SK-N-SH (cell line): ENCODE measurements at regions not wholly inside any gene's neighbourhood (a gene's known extent, or its start where the extent isn't known, plus 50 kb on each side); places are given as distances from the start of the nearest gene placed in this dataset.

Experiments used
- CTCF ChIA-PET: fragments of 300-600, 350-600 bp; formaldehyde crosslinking; extraction: SDS; loops from one replicate; lab custom pipeline; 2021; lab: Yijun Ruan, JAX
- POLR2A ChIA-PET: fragments of 350-600 bp; sonication (Branson Sonifier 250); formaldehyde crosslinking; extraction: SDS; loops from one replicate; lab custom pipeline; 2020; ENCODE audit warnings: antibody characterized with exemption, inconsistent platforms; lab: Yijun Ruan, JAX
- DNase-seq: peaks from one replicate; pipeline ENCODE4 v3.0.0; 2012
- H2AFZ ChIP-seq: fragments of 200-600 bp; sonication (generic); 2 replicates; pipeline ENCODE4 v1.8.1; 2016; ENCODE audit warnings: antibody characterized with exemption, mild to moderate bottlenecking, low read depth
- H3F3A ChIP-seq: fragments of 200-600 bp; sonication (generic); replicated peaks from 2 replicates; pipeline ENCODE3; 2016; ENCODE audit warnings: antibody characterized with exemption, mild to moderate bottlenecking; ENCODE audit not compliant: insufficient read depth
- H3K27ac ChIP-seq, 2 experiments: fragments of 200-500 bp in 1 of 2; fragments of 200-600 bp in 1 of 2; sonication (Bioruptor generic) in 1 of 2; sonication (generic), shearing (Covaris generic) in 1 of 2; 2 replicates each; pipeline versions ENCODE4 v1.5.1 to v1.6.1; 2014 to 2016; ENCODE audit warnings: low read depth in 2 of 2, inconsistent platforms in 1 of 2, low read length in 1 of 2, mild to moderate bottlenecking in 1 of 2, mixed read lengths in 1 of 2
- H3K27me3 ChIP-seq: fragments of 200-600 bp; sonication (generic), shearing (Covaris generic); 2 replicates; pipeline ENCODE4 v1.6.1; 2016; ENCODE audit warnings: mixed run types; ENCODE audit not compliant: insufficient read depth
- H3K36me3 ChIP-seq, 2 experiments: fragments of 200-500 bp in 1 of 2; fragments of 200-600 bp in 1 of 2; sonication (Bioruptor generic) in 1 of 2; sonication (generic) in 1 of 2; replicated peaks in 1 of 2; 2 replicates each; pipeline versions ENCODE3 to v1.5.1; 2014 to 2016; ENCODE audit warnings: low read length in 1 of 2, mild to moderate bottlenecking in 1 of 2; ENCODE audit not compliant: insufficient read depth in 2 of 2, control insufficient read depth in 1 of 2
- H3K4me1 ChIP-seq, 2 experiments: fragments of 200-500 bp in 1 of 2; fragments of 200-600 bp in 1 of 2; sonication (Bioruptor generic) in 1 of 2; sonication (generic), shearing (Covaris generic) in 1 of 2; 2 replicates each; pipeline versions ENCODE4 v1.5.1 to v1.6.1; 2014 to 2016; ENCODE audit warnings: low read depth in 1 of 2, low read length in 1 of 2, mixed run types in 1 of 2; ENCODE audit not compliant: insufficient read depth in 2 of 2, control insufficient read depth in 1 of 2
- H3K4me2 ChIP-seq: fragments of 200-600 bp; sonication (generic), shearing (Covaris generic); 2 replicates; pipeline ENCODE4 v1.6.1; 2017; ENCODE audit warnings: mixed run types
- H3K4me3 ChIP-seq, 2 experiments: fragments of 200-500 bp in 1 of 2; fragments of 200-600 bp in 1 of 2; sonication (Bioruptor generic) in 1 of 2; sonication (generic), shearing (Covaris generic) in 1 of 2; 2 replicates each; pipeline versions ENCODE4 v1.5.1 to v1.8.1; 2014 to 2016; ENCODE audit warnings: low read depth in 2 of 2, inconsistent platforms in 1 of 2, low read length in 1 of 2, mild to moderate bottlenecking in 1 of 2, mixed read lengths in 1 of 2, moderate library complexity in 1 of 2
- H3K79me2 ChIP-seq: fragments of 200-600 bp; sonication (generic); 2 replicates; pipeline ENCODE4 v1.8.1; 2017; ENCODE audit warnings: mild to moderate bottlenecking; ENCODE audit not compliant: insufficient read depth
- H3K9ac ChIP-seq: fragments of 200-600 bp; sonication (generic); 2 replicates; pipeline ENCODE4 v1.6.1; 2017; ENCODE audit warnings: mixed run types
- H3K9me2 ChIP-seq: fragments of 200-600 bp; sonication (generic); 2 replicates; pipeline ENCODE4 v1.6.1; 2017; ENCODE audit warnings: mixed run types
- H3K9me3 ChIP-seq: fragments of 200-600 bp; sonication (generic); 2 replicates; pipeline ENCODE4 v1.6.1; 2017; ENCODE audit warnings: mixed run types, mild to moderate bottlenecking, moderate library complexity
- H4K20me1 ChIP-seq: fragments of 200-600 bp; sonication (generic); 2 replicates; pipeline ENCODE4 v1.6.1; 2017; ENCODE audit warnings: mild to moderate bottlenecking, mixed run types; ENCODE audit not compliant: insufficient read depth
- CHD2 ChIP-seq: fragments of 150-350 bp; IDR thresholded peaks from 2 replicates; pipeline ENCODE4 v1.6.1; 2018; ENCODE audit warnings: low read length; ENCODE audit not compliant: partially characterized antibody
- ELF1 ChIP-seq: IDR thresholded peaks from 2 replicates; pipeline ENCODE4 v1.4.0; 2012
- FOXJ3 ChIP-seq: sonication (generic); formaldehyde crosslinking; IDR thresholded peaks from 2 replicates; pipeline ENCODE4 v1.5.1; 2020; ENCODE audit warnings: mild to moderate bottlenecking, missing genetic modification reagents
- FOXM1 ChIP-seq: IDR thresholded peaks from 2 replicates; pipeline ENCODE4 v1.4.0; 2012; ENCODE audit warnings: low read depth, mild to moderate bottlenecking
- GABPA ChIP-seq: IDR thresholded peaks from 2 replicates; pipeline ENCODE4 v1.4.0; 2012; ENCODE audit warnings: low read depth, mild to moderate bottlenecking
- GATA2 ChIP-seq: sonication (generic); formaldehyde crosslinking; IDR thresholded peaks from 2 replicates; pipeline ENCODE4 v1.5.0; 2020; ENCODE audit warnings: mild to moderate bottlenecking, missing genetic modification reagents
- MEF2A ChIP-seq: IDR thresholded peaks from 2 replicates; pipeline ENCODE4 v1.4.0; 2012; ENCODE audit warnings: low read depth, borderline replicate concordance
- NRF1 ChIP-seq: IDR thresholded peaks from 2 replicates; pipeline ENCODE4 v1.6.1; 2012; ENCODE audit warnings: low read depth, mild to moderate bottlenecking, low read length
- POLR2AphosphoS5 ChIP-seq: IDR thresholded peaks from 2 replicates; pipeline ENCODE4 v1.6.1; 2012; ENCODE audit warnings: low read depth, low read length
- RAD21 ChIP-seq: IDR thresholded peaks from 2 replicates; pipeline ENCODE4 v1.6.1; 2012; ENCODE audit warnings: mild to moderate bottlenecking, low read length
- RFX5 ChIP-seq: IDR thresholded peaks from 2 replicates; pipeline ENCODE4 v1.6.1; 2012; ENCODE audit warnings: mild to moderate bottlenecking, improper control_type of control experiment, low read length
- SIN3A ChIP-seq: IDR thresholded peaks from 2 replicates; pipeline ENCODE4 v1.6.1; 2012; ENCODE audit warnings: low read depth, mild to moderate bottlenecking, low read length, moderate library complexity, borderline replicate concordance
- TAF1 ChIP-seq: IDR thresholded peaks from 2 replicates; pipeline ENCODE4 v1.6.1; 2012; ENCODE audit warnings: low read depth, mild to moderate bottlenecking, low read length, moderate library complexity, borderline replicate concordance
- TCF12 ChIP-seq: IDR thresholded peaks from 2 replicates; pipeline ENCODE4 v1.4.0; 2012
- YY1 ChIP-seq: IDR thresholded peaks from 2 replicates; pipeline ENCODE4 v1.4.0; 2012; ENCODE audit warnings: low read depth, mild to moderate bottlenecking
- WGBS: methylation state at CpG from one replicate; pipeline ENCODE4 v1.1.6; 2017; ENCODE audit warnings: low lambda C conversion rate; 5-methylcytosine and 5-hydroxymethylcytosine counted together
- TF ChIP-seq, protein P1 (sequence below): IDR thresholded peaks from 2 replicates; pipeline ENCODE4; 2012
- TF ChIP-seq, protein P2 (sequence below): fragments of 200-600 bp; sonication (generic); IDR thresholded peaks from 2 replicates; pipeline ENCODE4 v1.6.1; 2017; ENCODE audit warnings: antibody characterized with exemption, mild to moderate bottlenecking, moderate library complexity
- TF ChIP-seq, protein P3 (sequence below): fragments of 150-350 bp; IDR thresholded peaks from 2 replicates; pipeline ENCODE4 v1.6.1; 2017; ENCODE audit warnings: antibody characterized with exemption, low read length, low read depth, borderline replicate concordance
- TF ChIP-seq, protein P4 (sequence below): IDR thresholded peaks from 2 replicates; pipeline ENCODE4 v1.4.0; 2012; ENCODE audit warnings: low read depth, borderline replicate concordance
- TF ChIP-seq, protein P5 (sequence below): fragments of 150-350 bp; IDR thresholded peaks from 2 replicates; pipeline ENCODE4 v1.6.1; 2016; ENCODE audit warnings: mild to moderate bottlenecking, low read depth, low read length
- TF ChIP-seq, protein P6 (sequence below): IDR thresholded peaks from 2 replicates; pipeline ENCODE4 v1.6.1; 2012; ENCODE audit warnings: mild to moderate bottlenecking, low read depth, low read length, moderate library complexity

DNA sequence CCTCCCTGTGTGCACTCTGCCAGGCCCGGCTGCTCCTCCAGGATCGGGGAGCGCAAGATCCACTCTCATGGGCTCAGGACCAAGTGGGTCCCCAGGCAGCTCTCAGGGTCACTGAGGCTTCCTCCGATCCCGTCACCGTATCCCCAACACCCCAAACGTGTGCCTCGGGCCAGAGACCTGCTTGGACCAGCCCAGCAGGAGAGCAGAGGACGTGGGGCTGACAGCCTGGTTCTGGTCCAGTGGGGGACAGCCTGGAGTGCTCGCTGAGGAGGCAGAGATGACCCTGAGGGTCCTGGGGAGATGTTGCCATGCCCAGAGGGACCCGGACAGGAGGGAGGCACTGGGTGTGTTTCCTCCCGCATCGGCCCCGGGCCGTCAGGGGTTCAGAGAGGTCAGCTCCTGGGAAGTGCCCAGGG, 1402.6 kb downstream of the BRD1 start:
- no peaks in the 10 kb centered on the region for H3K9me2 ChIP-seq
- H3K27me3 ChIP-seq, result peaks cover 7% of the 10 kb centered on the region; the same call in 1 of the 2 replicates
- DNase-seq, result no peak
- no peaks in the 10 kb centered on the region for H3K9me3 ChIP-seq
- no peaks in the 10 kb centered on the region for H4K20me1 ChIP-seq
- no peaks in the 10 kb centered on the region for H3K36me3 ChIP-seq
- no peak overlapping the region for H3K27ac ChIP-seq
- H3F3A ChIP-seq, result no peaks in the 10 kb centered on the region
- H3K9ac ChIP-seq, result no peak overlapping the region
- no peak overlapping the region for H2AFZ ChIP-seq
- no peak overlapping the region for H3K4me3 ChIP-seq
- ChIA-PET POLR2A (no interaction called here), CTCF (no interaction called here)
- WGBS, result 17% methylated on average over 1 of the region's 15 CpGs
- H3K79me2 ChIP-seq, result no peaks in the 10 kb centered on the region
- TF ChIP-seq YY1 (no peak), GATA2 (no peak), CHD2 (no peak), GABPA (no peak), TCF12 (no peak), FOXJ3 (CRISPR knock-in tag) (no peak)
- TF ChIP-seq, protein P1, sequence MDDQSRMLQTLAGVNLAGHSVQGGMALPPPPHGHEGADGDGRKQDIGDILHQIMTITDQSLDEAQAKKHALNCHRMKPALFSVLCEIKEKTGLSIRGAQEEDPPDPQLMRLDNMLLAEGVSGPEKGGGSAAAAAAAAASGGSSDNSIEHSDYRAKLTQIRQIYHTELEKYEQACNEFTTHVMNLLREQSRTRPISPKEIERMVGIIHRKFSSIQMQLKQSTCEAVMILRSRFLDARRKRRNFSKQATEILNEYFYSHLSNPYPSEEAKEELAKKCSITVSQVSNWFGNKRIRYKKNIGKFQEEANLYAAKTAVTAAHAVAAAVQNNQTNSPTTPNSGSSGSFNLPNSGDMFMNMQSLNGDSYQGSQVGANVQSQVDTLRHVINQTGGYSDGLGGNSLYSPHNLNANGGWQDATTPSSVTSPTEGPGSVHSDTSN, result no peak
- TF ChIP-seq, protein P2, sequence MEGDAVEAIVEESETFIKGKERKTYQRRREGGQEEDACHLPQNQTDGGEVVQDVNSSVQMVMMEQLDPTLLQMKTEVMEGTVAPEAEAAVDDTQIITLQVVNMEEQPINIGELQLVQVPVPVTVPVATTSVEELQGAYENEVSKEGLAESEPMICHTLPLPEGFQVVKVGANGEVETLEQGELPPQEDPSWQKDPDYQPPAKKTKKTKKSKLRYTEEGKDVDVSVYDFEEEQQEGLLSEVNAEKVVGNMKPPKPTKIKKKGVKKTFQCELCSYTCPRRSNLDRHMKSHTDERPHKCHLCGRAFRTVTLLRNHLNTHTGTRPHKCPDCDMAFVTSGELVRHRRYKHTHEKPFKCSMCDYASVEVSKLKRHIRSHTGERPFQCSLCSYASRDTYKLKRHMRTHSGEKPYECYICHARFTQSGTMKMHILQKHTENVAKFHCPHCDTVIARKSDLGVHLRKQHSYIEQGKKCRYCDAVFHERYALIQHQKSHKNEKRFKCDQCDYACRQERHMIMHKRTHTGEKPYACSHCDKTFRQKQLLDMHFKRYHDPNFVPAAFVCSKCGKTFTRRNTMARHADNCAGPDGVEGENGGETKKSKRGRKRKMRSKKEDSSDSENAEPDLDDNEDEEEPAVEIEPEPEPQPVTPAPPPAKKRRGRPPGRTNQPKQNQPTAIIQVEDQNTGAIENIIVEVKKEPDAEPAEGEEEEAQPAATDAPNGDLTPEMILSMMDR, result no peak
- H3K4me2 ChIP-seq, result no peak overlapping the region
- peaks cover 0 to 2% of the 10 kb centered on the region in 2 experiments; a peak in 1 of 4 replicates for H3K4me1 ChIP-seq

DNA sequence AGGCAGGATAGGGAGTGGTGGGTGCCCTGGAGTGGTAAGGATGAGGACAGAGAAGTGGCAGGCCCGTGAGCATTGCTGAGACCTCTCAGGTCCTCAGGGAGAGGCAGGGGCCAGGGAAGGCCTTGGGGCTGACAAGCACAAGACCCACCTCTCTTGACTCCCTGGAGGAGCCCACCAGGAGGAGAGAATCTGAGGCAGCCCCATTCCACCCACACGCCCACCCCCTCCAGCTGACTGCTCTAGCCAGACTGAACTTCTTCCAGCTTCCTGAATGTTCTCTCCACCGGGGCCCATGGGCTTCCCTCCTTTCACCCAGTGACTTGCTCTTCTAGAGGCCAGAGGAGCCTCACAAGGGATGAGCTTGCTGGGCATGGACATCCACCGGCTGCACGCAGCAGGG, 1403.0 kb downstream of the BRD1 start:
- H3K36me3 ChIP-seq, result no peaks in the 10 kb centered on the region
- H3K4me2 ChIP-seq, result no peak overlapping the region
- no peak overlapping the region for H3K27ac ChIP-seq
- DNase-seq, result no peak
- H3F3A ChIP-seq, result no peaks in the 10 kb centered on the region
- peaks cover 0 to 2% of the 10 kb centered on the region in 2 experiments; a peak in 1 of 4 replicates for H3K4me1 ChIP-seq
- H3K9me2 ChIP-seq, result no peaks in the 10 kb centered on the region
- TF ChIP-seq RFX5, result no peak
- TF ChIP-seq, protein P3, sequence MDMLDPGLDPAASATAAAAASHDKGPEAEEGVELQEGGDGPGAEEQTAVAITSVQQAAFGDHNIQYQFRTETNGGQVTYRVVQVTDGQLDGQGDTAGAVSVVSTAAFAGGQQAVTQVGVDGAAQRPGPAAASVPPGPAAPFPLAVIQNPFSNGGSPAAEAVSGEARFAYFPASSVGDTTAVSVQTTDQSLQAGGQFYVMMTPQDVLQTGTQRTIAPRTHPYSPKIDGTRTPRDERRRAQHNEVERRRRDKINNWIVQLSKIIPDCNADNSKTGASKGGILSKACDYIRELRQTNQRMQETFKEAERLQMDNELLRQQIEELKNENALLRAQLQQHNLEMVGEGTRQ, result no peak
- TF ChIP-seq MEF2A, result no peak
- no peak for TF ChIP-seq TAF1
- TF ChIP-seq FOXM1, result no peak
- TF ChIP-seq RAD21, result no peak
- no peak for TF ChIP-seq ELF1
- TF ChIP-seq, protein P4, sequence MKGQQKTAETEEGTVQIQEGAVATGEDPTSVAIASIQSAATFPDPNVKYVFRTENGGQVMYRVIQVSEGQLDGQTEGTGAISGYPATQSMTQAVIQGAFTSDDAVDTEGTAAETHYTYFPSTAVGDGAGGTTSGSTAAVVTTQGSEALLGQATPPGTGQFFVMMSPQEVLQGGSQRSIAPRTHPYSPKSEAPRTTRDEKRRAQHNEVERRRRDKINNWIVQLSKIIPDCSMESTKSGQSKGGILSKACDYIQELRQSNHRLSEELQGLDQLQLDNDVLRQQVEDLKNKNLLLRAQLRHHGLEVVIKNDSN, result no peak
- no peak for TF ChIP-seq POLR2AphosphoS5
- TF ChIP-seq, protein P5, sequence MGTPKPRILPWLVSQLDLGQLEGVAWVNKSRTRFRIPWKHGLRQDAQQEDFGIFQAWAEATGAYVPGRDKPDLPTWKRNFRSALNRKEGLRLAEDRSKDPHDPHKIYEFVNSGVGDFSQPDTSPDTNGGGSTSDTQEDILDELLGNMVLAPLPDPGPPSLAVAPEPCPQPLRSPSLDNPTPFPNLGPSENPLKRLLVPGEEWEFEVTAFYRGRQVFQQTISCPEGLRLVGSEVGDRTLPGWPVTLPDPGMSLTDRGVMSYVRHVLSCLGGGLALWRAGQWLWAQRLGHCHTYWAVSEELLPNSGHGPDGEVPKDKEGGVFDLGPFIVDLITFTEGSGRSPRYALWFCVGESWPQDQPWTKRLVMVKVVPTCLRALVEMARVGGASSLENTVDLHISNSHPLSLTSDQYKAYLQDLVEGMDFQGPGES, result no peak
- TF ChIP-seq, protein P6, sequence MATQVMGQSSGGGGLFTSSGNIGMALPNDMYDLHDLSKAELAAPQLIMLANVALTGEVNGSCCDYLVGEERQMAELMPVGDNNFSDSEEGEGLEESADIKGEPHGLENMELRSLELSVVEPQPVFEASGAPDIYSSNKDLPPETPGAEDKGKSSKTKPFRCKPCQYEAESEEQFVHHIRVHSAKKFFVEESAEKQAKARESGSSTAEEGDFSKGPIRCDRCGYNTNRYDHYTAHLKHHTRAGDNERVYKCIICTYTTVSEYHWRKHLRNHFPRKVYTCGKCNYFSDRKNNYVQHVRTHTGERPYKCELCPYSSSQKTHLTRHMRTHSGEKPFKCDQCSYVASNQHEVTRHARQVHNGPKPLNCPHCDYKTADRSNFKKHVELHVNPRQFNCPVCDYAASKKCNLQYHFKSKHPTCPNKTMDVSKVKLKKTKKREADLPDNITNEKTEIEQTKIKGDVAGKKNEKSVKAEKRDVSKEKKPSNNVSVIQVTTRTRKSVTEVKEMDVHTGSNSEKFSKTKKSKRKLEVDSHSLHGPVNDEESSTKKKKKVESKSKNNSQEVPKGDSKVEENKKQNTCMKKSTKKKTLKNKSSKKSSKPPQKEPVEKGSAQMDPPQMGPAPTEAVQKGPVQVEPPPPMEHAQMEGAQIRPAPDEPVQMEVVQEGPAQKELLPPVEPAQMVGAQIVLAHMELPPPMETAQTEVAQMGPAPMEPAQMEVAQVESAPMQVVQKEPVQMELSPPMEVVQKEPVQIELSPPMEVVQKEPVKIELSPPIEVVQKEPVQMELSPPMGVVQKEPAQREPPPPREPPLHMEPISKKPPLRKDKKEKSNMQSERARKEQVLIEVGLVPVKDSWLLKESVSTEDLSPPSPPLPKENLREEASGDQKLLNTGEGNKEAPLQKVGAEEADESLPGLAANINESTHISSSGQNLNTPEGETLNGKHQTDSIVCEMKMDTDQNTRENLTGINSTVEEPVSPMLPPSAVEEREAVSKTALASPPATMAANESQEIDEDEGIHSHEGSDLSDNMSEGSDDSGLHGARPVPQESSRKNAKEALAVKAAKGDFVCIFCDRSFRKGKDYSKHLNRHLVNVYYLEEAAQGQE, result no peak
- TF ChIP-seq SIN3A, result no peak
- TF ChIP-seq NRF1, result no peak
- TF ChIP-seq FOXJ3 (CRISPR knock-in tag), result no peak
- no peak for TF ChIP-seq TCF12
- H3K9ac ChIP-seq, result no peak overlapping the region
- no peaks in the 10 kb centered on the region for H3K9me3 ChIP-seq
- H2AFZ ChIP-seq, result no peak overlapping the region
- ChIA-PET CTCF (no interaction called here), POLR2A (no interaction called here)
- H3K27me3 ChIP-seq, result peaks cover 7% of the 10 kb centered on the region; the same call in 1 of the 2 replicates
- no peaks in the 10 kb centered on the region for H3K79me2 ChIP-seq
- H4K20me1 ChIP-seq, result no peaks in the 10 kb centered on the region
- WGBS, result 24% methylated on average over 3 of the region's 5 CpGs
- H3K4me3 ChIP-seq, result no peak overlapping the region
